HG03378 (cell line): ENCODE measurements at regions not wholly inside any gene's neighbourhood (a gene's known extent, or its start where the extent isn't known, plus 50 kb on each side); places are given as distances from the start of the nearest gene placed in this dataset.
A peak's percentile ranks its signal among the peaks of the same experiment; 100 is the strongest.

Source experiments
- ATAC-seq: cut with Tn5 transposase; IDR thresholded peaks from one replicate; pipeline ENCODE4 v1.9.1; 2021; ENCODE audit warnings: mild to moderate bottlenecking, moderate library complexity; ENCODE audit not compliant: unreplicated experiment

DNA sequence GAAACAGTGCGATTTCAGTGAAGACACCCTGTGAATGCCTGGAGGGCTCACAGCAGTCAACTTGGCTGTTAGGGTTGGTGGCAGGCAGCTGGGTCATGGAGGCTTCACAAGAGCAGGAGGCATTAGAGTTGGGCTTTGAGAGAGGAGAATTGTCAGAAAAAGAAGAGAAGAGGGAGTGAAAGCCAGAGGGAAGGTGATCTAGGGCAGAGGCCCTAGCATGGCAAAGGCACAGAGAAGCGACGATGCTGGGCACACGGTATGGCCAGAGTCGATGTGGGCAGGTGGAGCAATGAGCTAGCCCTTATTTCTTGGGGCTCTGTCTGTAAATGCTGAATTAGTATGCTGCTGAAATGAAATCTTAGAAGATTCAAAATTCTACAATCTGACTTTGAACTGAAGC lies 52.6 kb upstream of the OLFM4 start:
- no peak for ATAC-seq

DNA sequence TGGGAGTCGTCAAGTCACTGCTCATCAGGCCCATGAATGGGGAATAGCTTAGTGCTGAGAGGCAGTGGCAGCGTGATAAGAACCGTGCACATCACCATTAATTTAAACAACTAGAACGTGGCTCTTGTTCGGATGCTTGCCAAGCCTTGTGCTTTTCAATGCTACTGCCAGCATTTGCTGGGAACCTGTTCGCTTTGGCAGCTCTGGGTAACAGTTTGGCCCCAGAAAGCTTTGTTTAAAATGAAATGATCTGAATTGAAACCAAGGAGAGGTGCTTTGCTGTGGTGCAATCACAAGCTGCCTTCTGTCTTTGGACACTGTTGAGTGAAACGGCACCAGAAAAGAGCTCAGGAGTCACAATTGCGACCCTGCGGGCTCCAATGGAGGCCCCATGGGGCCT lies 53.5 kb upstream of the OLFM4 start:
- ATAC-seq = no peak

DNA sequence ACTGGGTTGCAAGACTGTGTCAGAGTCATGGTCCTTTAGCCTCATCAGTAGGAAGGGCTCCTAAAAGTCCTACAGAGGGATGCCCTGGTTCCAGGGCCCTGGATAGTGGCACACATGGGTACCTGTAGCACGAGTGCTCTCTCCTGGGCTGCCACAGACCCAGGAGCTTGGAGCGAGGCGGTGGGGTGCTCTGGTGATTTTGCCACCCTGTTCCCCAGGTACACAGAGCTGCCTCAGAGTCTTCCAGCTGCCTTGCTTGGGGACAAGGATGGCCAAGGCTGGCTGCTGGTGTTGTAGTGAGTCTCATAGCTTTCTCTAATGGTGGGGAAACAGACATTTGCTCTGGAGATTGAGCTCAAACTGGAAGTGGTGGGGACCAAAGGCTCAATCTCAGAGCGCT lies 53.9 kb upstream of the OLFM4 start:
- ATAC-seq = no peak

DNA sequence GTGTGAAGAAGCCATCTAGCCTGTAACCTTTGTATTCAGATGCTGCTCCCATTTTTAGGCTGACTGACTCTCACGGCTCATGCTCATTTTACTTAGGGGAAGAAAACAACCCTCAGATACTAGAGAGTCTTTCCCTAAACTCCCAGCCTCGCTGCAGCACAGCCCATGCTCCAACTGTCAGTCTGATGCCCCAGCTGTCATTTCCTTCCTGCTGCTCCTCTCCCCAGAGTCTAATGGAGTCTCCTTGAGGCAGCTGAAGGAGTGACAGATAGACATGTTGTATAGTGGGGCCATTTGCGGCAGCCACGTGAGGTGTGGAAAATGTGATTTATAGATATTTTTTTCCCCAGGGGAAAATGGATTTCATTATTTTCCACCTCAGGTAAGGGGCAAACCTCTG lies 59.2 kb upstream of the OLFM4 start:
- no peak for ATAC-seq

DNA sequence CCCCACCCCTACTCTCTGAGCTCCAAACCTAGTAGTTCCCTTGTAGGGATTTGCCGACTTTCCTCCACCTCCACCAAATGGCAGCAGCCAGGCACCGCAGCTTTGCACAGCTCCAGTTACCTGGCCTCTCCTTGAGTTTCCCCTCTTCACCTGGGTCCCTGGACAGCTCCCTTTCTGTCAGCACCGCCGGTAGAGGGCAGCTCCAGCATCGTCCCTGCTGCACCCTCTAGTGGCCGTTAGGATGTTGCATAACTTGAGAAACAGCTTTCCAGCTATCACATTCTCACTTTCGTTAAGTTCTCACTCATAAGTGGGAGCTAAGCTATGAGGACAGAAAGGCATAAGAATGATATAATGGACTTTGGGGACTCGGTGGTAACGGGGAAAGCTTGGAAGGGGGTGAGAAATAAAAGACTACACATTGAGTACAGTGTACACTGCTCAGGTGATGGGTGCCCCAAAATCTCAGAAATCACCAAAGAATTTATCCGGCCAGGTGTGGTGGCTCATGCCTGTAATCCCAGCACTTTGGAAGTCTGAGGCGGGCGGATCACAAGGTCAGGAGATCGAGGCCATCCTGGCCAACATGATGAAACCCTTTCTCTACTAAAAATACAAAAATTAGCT lies 60.4 kb upstream of the OLFM4 start:
- ATAC-seq = peak; percentile 98

DNA sequence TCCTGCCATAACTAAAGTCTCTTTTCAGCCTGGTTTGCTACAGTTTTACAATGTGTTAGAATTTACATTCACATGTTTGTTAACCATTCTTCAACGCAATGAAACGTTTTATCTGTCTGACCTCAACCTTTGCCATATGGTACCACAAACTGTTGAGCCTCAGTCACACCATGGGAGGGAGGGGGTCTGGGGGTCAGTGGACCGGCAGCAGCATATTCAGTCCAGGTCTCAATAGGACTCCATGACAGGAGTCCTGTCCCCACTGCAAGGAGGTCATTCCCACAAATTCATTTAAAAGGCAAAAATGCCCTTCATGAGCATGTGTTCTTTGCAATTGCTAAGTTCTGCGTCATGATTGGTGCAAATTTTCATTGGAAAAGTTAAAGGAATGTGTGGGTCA lies 66.6 kb upstream of the OLFM4 start:
- ATAC-seq = no peak

DNA sequence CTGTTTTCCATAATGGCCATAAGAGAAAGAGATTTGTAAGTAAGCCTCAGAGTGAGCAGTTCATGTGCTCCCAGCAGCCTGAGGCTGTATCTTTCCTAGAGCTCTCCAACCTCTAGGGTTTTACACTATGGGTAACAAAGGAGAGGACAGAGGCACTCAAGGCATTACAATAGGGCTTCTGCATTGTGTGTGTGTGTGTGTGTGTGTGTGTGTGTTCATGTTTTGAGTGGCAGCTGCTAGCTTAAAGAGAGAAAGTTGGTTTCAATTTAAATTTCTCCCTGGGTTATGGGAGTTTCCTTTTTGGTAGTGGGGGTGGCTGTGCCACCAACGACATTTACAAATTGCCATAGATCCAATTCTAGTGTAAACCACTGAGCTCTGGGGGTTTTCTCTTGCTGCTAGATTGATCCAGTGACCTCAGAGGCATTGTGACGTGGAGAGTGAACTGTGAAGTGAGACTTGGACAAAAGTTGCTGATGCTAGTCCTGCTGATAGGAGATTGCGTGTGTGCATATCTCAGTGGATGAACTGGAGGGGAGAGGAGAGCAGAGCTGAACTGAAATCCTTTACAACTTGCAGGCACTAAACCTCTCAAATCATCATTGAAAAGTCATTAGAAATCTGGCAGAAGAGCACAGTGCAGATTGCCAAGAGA lies 67.2 kb upstream of the OLFM4 start:
- no peak for ATAC-seq

DNA sequence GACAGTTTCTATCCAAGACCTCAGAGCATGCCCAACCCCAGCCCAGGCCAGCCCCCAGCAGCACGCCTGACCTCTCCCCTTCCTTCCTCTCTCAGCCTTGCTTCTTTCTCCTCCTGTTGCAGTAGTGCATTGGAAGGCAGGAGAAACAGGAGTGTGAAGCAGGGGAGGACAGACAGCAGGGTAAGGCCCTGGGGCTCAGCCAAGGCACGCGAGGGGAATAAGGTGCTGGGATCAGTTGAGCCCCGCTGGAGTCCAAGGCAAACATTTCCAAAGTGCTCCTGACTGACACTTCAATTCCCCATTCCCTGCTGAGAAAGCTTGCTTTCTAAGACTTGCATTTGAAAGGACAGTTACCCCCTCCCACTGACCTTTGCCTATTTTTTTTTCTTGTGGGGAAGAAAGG lies 73.1 kb upstream of the OLFM4 start:
- no peak for ATAC-seq

DNA sequence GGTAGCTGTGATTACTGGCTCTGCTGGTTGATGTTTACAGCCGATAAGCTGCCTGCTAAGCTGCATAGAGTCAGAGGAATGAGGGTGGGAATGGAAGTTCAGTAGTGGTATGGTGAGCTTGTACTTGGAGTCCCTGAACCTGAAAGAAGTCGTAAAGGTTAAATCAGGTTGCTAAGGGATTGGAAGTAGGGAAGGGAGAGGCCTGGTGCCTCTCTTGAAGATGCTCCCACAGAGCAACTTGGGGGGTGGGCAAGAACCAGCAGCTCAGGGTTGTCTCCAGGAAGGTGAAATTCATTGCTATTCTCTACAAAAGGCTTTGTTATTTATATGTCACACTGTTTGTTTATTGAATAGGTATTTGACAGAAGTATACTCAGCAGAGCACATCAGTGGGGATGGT lies 73.8 kb upstream of the OLFM4 start:
- no peak for ATAC-seq

DNA sequence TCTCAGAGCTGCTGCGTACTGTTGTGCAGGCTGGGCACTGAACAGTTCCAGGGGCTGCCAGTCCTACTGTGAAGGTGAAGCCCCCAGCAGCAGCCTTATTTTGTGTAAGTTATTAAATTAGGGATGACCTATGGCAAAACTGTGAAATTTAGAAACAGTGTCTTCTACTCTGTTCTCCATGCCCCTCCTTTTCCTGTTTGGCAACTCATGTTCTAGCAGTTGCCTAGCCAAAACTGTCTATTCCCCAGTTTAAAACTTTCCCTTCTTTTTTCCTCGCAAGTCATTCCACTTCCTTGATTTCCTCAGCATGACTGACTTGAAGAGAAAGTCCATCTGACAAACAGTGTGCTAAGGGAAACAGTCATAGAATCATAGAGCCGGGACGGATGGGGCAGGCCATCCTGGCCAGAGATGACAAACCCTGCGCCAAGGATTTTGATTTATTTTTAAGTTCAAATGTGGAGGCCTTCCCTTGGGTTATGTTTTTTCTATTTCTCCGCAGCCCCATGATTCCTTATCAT lies 78.1 kb upstream of the OLFM4 start:
- no peak for ATAC-seq

DNA sequence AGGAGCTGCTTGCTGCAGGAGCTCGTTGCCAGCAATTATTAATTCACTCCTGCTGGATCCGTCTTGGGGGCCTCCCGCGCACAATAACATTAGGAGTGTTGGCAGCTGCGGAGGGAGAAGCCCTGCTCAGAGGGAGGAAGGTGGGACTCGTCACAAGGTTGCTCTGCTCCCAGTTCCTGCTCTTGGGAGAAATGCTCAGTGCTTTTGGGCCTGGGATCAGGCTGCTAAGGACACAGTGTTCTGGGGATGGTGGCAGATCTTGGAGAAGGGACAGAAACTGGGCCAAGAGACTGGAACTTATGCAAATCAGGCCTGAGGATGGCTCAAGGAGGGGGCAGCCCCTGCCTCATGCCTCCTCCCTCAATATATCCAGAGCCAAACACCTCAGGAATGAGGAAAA lies 78.9 kb upstream of the OLFM4 start:
- no peak for ATAC-seq

DNA sequence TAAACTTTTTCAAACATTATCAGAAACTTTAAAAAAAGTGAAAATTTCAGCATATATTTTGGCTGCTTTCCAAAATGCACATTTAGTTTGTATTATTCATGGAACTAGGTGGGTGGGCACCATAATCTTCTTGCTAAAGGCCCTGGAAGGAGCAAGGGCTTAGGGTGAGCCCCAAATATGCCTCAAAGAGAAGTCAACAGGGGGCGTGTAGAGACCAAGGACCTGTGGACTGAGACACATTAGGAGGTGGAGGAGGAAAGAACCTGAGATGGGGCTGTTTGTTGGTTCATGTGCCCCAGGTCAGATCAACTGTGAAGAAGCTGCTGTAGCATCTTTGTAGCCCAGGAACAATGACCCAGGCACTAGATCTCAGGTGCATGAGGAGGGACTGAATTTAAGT lies 79.6 kb upstream of the OLFM4 start:
- no peak for ATAC-seq

DNA sequence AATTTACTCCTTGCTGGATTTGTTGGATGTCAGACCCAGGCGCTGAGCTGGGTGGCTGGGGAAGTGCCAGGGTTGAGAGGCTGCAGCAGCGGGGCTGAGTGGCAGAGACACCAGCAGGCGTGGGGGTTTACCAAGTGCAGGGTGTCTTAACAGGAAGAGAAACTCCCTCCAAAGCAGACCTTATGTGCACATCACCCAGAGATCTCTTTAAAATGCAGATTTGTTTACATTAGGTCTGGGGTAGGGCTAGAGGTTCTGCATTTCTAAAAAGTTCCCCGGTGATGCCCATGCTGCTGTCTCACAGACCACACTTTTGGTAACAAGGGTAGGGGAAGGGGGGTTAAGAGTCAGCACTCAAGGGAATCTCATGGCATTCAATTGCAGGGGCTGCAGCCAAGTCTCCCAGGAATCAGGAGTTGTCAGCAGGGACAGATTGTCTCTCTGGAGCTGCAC lies 80.7 kb upstream of the OLFM4 start:
- ATAC-seq = no peak

DNA sequence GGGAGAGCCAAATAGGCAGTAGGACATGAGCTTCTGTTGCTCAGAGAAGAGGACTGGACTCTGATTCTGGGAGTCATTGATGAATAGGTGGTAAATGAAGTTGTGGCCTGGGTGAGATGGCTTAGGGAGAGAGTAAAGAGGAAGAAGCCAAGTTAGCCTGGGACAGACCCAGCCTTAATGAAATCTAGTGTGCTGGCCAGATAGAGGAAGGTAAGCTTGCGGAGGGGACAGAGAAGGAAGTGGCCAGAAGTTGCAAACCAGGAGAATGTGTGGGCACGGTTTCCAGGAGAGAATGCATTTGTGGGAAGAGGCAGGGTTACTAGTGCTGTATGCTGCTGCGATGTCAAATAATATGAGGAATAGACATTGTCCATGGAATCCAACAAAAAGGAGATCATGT lies 83.3 kb upstream of the OLFM4 start:
- ATAC-seq = no peak

DNA sequence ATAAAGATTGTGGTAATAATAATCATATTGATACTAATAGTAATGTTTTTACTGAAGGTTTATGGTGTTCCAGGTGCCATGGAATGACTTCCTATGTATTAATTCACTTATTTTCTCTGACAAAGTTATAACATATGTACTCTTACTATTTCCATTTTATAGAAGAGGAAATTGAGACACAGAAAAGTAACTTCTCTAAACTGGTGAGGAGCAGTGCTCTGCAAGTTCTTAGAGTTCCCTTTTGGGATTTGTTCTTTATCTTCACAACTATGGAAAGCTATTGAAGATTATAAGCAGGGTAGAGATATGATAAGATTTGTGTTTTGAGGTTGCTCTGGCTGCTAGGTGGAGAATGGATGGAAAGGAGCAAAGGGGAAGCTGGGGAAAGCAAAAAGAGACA lies 83.9 kb upstream of the OLFM4 start:
- ATAC-seq = no peak

DNA sequence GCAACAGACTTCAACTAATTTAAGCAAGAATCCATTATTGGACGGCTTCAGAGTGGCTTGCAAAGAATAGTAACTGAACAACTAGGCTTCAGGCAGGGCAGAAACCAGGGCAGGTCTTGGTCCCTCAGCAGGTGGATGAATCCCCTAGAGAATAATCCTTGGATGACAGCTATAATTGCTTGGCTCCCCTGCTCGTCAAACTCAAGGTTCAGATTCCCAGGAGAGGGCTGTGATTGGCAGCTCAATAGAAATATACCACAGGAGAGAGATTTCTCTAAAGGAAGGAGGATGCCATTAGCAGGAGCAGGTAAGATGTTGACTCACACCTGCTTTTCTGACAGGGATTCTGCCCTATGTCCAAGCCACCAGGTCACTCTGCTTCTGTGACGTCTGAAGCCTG lies 89.6 kb upstream of the PCDH8 start:
- no peak for ATAC-seq

DNA sequence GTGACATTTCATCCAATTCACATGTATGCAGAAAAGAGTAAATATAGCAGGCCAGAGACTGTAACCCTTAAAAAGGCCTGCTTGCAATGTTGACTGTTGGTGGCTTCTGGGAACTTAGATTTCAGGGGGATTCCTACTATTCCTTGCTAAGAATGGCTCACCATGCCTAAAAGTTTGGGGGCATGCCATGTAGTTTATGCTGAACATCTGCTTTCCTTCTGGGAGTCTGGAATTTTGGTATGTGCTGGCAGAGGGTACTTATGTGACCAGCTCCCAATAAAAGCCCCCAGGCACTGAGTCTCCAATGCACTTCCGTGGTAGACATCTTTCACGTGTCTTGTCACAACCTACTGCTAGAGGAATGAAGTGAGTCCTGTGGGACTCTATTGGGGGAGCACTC lies 88.4 kb upstream of the PCDH8 start:
- no peak for ATAC-seq

DNA sequence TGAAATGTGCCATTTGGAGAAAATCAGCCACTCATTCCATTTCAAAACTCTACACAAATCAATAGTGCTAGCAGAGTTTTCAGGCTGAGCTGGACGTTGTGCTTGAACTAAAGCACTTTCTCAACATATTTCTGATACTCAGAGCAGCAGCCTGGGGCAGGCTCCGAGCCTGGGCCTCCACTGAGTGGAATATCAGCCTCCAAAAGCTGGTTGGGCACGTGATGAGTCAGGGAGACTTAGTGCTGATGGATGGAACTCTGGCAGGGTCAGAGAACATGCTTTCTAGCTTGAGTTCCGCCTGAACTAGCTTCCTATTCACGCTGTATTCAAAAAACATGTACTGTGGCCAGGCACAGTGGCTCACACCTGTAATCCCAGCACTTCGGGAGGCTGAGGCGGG lies 85.8 kb upstream of the PCDH8 start:
- no peak for ATAC-seq

DNA sequence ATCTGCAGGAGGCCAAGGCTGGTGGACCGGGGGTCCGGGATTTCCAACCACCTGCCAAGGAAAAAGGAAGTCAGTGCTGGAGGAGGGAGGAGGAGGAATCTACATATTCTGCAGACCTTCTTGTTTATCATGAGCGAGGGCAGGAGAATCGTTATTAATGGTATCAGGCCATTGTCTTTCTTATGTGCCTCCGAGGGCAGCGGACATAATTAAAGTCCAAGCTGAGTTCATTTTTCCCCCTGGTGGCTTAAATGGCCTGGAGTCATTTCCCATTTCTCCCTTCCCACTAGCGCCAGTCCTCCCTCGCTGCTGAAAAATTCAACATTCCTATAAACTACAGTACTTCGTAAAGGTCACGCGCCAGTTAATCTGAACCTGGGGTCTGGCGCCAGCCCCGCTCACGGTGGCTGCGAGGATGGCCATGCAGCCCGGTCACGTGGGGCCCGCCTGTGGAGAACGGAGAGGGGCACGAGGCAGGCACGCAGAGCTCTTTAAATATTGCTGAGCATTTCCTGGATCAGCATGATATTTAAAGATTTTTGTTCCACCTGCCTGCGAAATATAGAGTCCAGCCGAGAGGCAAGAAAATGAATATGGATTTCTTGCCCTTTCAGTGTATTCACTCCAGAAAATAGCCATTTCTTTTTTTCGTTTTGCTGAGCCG lies 85.2 kb upstream of the PCDH8 start:
- ATAC-seq = no peak

DNA sequence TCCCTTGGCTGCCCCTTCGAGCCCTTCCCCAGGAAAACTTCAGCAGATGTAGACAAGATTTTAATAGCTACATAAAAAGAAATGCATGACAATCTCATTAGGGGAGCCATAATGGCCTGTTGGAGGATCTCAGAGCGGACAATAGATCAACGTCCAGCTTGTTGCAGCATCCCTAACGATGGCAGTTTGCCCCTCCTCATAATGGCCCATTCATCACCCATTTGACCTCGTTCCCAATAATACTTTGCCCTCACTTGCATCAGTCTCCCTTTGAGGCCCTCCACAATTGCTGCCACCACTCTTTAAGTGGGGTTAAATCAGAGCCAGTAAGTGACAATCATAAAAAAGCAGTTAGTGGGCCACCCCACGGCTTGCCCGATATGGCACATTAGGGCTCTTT lies 84.7 kb upstream of the PCDH8 start:
- ATAC-seq = no peak

DNA sequence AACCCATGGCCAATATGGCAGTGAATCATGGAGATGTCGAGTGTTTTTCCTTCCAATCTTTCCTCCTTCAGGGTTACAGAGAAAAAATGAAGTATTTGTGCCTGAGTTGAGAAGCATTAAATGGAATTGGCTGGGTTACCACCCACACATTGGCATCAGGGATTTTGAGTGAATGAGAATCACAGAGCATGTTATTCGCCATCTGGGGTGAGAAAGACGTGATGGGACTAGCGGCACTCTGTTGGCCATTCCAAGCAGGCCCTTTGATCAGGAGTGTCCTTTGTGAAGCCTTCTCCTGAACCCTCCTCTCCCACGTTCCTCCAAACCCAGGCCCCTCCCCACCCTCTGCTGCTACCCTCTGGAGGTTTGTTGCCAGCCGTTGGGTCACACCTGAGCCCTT lies 84.2 kb upstream of the PCDH8 start:
- ATAC-seq = no peak
